GM23338 (cell line): ENCODE measurements at regions not wholly inside any gene's neighbourhood (a gene's known extent, or its start where the extent isn't known, plus 50 kb on each side); places are given as distances from the start of the nearest gene placed in this dataset.

Experiments used
- CREB1 ChIP-seq: fragments of 250-450 bp; sonication (Bioruptor Pico); IDR thresholded peaks from 2 replicates; pipeline ENCODE4 v1.5.0; 2020; ENCODE audit warnings: low read depth, mild to moderate bottlenecking, moderate library complexity
- ETS1 ChIP-seq: IDR thresholded peaks from 2 replicates; pipeline ENCODE4 v1.6.1; 2016; ENCODE audit warnings: antibody characterized with exemption
- EZH2 ChIP-seq: fragments of 200-600 bp; sonication (generic); IDR thresholded peaks from one replicate; pipeline ENCODE4 v1.8.0; 2017; ENCODE audit warnings: antibody characterized with exemption, mild to moderate bottlenecking, low read depth; ENCODE audit not compliant: unreplicated experiment
- EZH2phosphoT487 ChIP-seq: fragments of 200-600 bp; sonication (generic); IDR thresholded peaks from one replicate; pipeline ENCODE4 v1.8.1; 2018; ENCODE audit warnings: antibody characterized with exemption; ENCODE audit not compliant: unreplicated experiment
- JUNB ChIP-seq: IDR thresholded peaks from one replicate; pipeline ENCODE4 v1.6.1; 2016; ENCODE audit warnings: antibody characterized with exemption; ENCODE audit not compliant: unreplicated experiment
- NANOG ChIP-seq: IDR thresholded peaks from 2 replicates; pipeline ENCODE4 v1.6.1; 2016; ENCODE audit warnings: antibody characterized with exemption, borderline replicate concordance
- POLR2AphosphoS5 ChIP-seq: IDR thresholded peaks from 2 replicates; pipeline ENCODE4 v1.6.1; 2016; ENCODE audit warnings: antibody characterized with exemption, low read depth
- STAT1 ChIP-seq: IDR thresholded peaks from one replicate; pipeline ENCODE4 v1.6.1; 2016; ENCODE audit warnings: antibody characterized with exemption; ENCODE audit not compliant: unreplicated experiment
- ZNF114 ChIP-seq: fragments of 250-450 bp; sonication (Bioruptor Pico); IDR thresholded peaks from 2 replicates; pipeline ENCODE4 v1.5.0; 2020; ENCODE audit warnings: mild to moderate bottlenecking, moderate library complexity
- ZNF331 ChIP-seq: fragments of 250-450 bp; sonication (Bioruptor Pico); IDR thresholded peaks from 2 replicates; pipeline ENCODE4 v1.5.0; 2020; ENCODE audit warnings: low read depth, mild to moderate bottlenecking, moderate library complexity
- ZNF462 ChIP-seq: fragments of 250-450 bp; sonication (Bioruptor Pico); IDR thresholded peaks from 2 replicates; pipeline ENCODE4 v1.5.0; 2020; ENCODE audit warnings: mild to moderate bottlenecking, moderate library complexity
- TF ChIP-seq, protein P1 (sequence below), 2 experiments: fragments of 200-600 bp in 1 of 2; sonication (generic) in 1 of 2; conservative IDR thresholded peaks; 2 replicates each; pipeline versions ENCODE4 v1.5.1 to v1.6.1; 2016 to 2017; ENCODE audit warnings: antibody characterized with exemption in 2 of 2, low read depth in 2 of 2, mild to moderate bottlenecking in 2 of 2, moderate library complexity in 1 of 2
- TF ChIP-seq, protein P2 (sequence below): IDR thresholded peaks from one replicate; pipeline ENCODE4 v1.6.1; 2018; ENCODE audit warnings: antibody characterized with exemption; ENCODE audit not compliant: unreplicated experiment

DNA sequence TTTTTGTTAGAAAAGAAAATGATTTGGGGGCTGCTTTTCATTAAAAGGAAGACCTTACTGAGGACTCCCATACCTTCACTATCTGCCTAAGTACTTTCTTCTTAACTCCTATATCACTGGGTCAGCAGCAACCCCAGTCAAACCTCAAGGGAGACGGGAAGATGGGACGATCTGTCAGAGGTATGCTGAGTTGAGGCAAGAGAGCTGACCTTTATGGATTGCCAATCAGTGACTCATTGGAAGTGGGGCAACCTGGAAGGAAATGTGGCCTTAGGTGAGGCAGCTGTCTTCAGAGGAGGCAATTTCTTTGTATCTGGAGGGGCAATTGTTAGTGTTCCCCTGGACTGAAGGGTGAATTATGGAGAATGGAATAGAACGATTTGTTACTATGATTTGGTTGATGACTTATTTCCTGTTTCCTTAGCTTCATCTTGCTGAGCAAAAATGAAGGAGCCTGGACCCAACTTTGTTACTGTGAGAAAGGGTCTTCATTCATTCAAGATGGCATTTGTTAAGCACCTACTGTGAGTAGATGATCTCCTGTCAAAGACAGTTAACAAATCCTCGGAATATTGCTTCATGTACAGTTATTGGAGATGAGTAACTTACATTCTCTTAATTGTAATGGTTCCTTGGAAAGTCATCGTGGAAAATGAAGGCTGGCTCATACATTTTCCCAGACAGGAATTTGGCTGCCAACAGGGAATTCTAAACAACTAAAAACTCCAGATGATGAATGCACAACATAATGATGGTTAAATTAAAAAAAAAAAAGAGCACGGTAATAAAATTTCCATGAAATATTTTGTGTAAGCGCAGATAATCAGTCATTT is 134.7 kb upstream of the KCNJ15 start:
- TF ChIP-seq, protein P1, sequence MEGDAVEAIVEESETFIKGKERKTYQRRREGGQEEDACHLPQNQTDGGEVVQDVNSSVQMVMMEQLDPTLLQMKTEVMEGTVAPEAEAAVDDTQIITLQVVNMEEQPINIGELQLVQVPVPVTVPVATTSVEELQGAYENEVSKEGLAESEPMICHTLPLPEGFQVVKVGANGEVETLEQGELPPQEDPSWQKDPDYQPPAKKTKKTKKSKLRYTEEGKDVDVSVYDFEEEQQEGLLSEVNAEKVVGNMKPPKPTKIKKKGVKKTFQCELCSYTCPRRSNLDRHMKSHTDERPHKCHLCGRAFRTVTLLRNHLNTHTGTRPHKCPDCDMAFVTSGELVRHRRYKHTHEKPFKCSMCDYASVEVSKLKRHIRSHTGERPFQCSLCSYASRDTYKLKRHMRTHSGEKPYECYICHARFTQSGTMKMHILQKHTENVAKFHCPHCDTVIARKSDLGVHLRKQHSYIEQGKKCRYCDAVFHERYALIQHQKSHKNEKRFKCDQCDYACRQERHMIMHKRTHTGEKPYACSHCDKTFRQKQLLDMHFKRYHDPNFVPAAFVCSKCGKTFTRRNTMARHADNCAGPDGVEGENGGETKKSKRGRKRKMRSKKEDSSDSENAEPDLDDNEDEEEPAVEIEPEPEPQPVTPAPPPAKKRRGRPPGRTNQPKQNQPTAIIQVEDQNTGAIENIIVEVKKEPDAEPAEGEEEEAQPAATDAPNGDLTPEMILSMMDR (conservative IDR thresholded peaks at IDR 0.05; ENCODE audit: low read depth in 2 of 2): no peak
- no peak for TF ChIP-seq ZNF114 (CRISPR knock-in tag)
- TF ChIP-seq POLR2AphosphoS5: no peak
- TF ChIP-seq JUNB: no peak
- no peak for TF ChIP-seq EZH2
- TF ChIP-seq EZH2phosphoT487: no peak
- TF ChIP-seq, protein P2, sequence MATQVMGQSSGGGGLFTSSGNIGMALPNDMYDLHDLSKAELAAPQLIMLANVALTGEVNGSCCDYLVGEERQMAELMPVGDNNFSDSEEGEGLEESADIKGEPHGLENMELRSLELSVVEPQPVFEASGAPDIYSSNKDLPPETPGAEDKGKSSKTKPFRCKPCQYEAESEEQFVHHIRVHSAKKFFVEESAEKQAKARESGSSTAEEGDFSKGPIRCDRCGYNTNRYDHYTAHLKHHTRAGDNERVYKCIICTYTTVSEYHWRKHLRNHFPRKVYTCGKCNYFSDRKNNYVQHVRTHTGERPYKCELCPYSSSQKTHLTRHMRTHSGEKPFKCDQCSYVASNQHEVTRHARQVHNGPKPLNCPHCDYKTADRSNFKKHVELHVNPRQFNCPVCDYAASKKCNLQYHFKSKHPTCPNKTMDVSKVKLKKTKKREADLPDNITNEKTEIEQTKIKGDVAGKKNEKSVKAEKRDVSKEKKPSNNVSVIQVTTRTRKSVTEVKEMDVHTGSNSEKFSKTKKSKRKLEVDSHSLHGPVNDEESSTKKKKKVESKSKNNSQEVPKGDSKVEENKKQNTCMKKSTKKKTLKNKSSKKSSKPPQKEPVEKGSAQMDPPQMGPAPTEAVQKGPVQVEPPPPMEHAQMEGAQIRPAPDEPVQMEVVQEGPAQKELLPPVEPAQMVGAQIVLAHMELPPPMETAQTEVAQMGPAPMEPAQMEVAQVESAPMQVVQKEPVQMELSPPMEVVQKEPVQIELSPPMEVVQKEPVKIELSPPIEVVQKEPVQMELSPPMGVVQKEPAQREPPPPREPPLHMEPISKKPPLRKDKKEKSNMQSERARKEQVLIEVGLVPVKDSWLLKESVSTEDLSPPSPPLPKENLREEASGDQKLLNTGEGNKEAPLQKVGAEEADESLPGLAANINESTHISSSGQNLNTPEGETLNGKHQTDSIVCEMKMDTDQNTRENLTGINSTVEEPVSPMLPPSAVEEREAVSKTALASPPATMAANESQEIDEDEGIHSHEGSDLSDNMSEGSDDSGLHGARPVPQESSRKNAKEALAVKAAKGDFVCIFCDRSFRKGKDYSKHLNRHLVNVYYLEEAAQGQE: no peak
- TF ChIP-seq CREB1 (CRISPR knock-in tag): no peak
- no peak for TF ChIP-seq NANOG
- no peak for TF ChIP-seq ZNF462 (CRISPR knock-in tag)
- TF ChIP-seq STAT1: no peak
- no peak for TF ChIP-seq ZNF331 (CRISPR knock-in tag)
- TF ChIP-seq ETS1: no peak
